Thyroid gland (tissue), 4 donors: ENCODE measurements at regions not wholly inside any gene's neighbourhood (a gene's known extent, or its start where the extent isn't known, plus 50 kb on each side); places are given as distances from the start of the nearest gene placed in this dataset.
A peak's percentile ranks its signal among the peaks of the same experiment; 100 is the strongest.

ENCODE experiments used
- DNase-seq, 2 donors: peaks; one replicate each; pipeline ENCODE4 v3.0.0-alpha.2; 2019
- H3K27ac ChIP-seq, 3 donors: fragments of 200-600 bp; sonication (generic); 1 replicate in 2 of 3; 2 replicates in 1 of 3; pipeline ENCODE4 v1.5.1; 2016 to 2019; ENCODE audit warnings: mild to moderate bottlenecking in 1 of 3, moderate library complexity in 1 of 3
- H3K27me3 ChIP-seq: fragments of 200-600 bp; sonication (generic); one replicate; pipeline ENCODE4 v1.5.1; 2019
- H3K36me3 ChIP-seq, 2 donors: fragments of 200-600 bp; sonication (generic); one replicate each; pipeline ENCODE4 v1.5.1; 2016 to 2019
- H3K4me1 ChIP-seq, 2 donors: fragments of 200-600 bp; sonication (generic); one replicate each; pipeline ENCODE4 v1.5.1; 2017 to 2019
- H3K4me3 ChIP-seq, 3 donors: fragments of 200-600 bp; sonication (generic); replicated peaks in 1 of 3; 1 replicate in 2 of 3; 2 replicates in 1 of 3; pipeline ENCODE4 v1.5.1; 2016; ENCODE audit warnings: mild to moderate bottlenecking in 1 of 3
- H3K9me3 ChIP-seq: fragments of 200-600 bp; sonication (generic); one replicate; pipeline ENCODE4 v1.5.1; 2017
- CTCF ChIP-seq, 6 experiments: fragments of 200-600 bp in 3 of 6; fragments of 450-650 bp in 3 of 6; sonication (generic) in 3 of 6; IDR thresholded peaks; one replicate each; pipeline ENCODE4 v1.5.1; 2016 to 2019; ENCODE audit warnings: antibody characterized with exemption in 6 of 6, mild to moderate bottlenecking in 2 of 6, inconsistent platforms in 1 of 6, moderate library complexity in 1 of 6
- POLR2A ChIP-seq, 2 donors: fragments of 450-650 bp; IDR thresholded peaks; one replicate each; pipeline ENCODE4 v1.6.1; 2017; ENCODE audit warnings: antibody characterized with exemption in 2 of 2, mild to moderate bottlenecking in 2 of 2, moderate library complexity in 1 of 2
- WGBS, 2 donors: methylation state at CpG; one replicate each; pipeline ENCODE4 v1.1.5; 2017; 5-methylcytosine and 5-hydroxymethylcytosine counted together
- intact Hi-C: fragments of 100-400 bp; cut with DNase I; formaldehyde crosslinking; loops from one replicate; pipeline ENCODE4 v1.15.1; 2023

GRCh38 chr12:107484941-107485340, 200.7 kb upstream of the PWP1 start:
- Histone ChIP-seq H3K4me3 (no peak overlapping the region), H3K27me3 (no peaks in the 10 kb centered on the region), H3K9me3 (no peaks in the 10 kb centered on the region), H3K36me3 (no peaks in the 10 kb centered on the region), H3K27ac (peak overlapping the region; percentile 33 to 95 (median 68)), H3K4me1 (peaks cover 59 to 93% of the 10 kb centered on the region in 2 donors)
- 95 to 100% methylated on average over 1 of the region's 1 CpG for WGBS, 2 donors
- TF ChIP-seq CTCF (IDR thresholded peaks at IDR 0.05) (no peak), POLR2A (IDR thresholded peaks at IDR 0.05) (no peak)
- intact Hi-C loops = no loop called here
- no peak for DNase-seq

- Histone ChIP-seq H3K27me3 (no peaks in the 10 kb centered on the region), H3K36me3 (no peaks in the 10 kb centered on the region), H3K9me3 (no peaks in the 10 kb centered on the region), H3K4me3 (no peak overlapping the region), H3K4me1 (peaks cover 51 to 93% of the 10 kb centered on the region in 2 donors), H3K27ac (peak overlapping the region; percentile 33 to 95 (median 68))
- DNase-seq = no peak
- TF ChIP-seq POLR2A (IDR thresholded peaks at IDR 0.05) = no peak
- TF ChIP-seq CTCF (IDR thresholded peaks at IDR 0.05) = no peak
- WGBS, 2 donors = 21 to 27% methylated on average over 1 of the region's 1 CpG
- intact Hi-C loops = no loop called here
Observed at GRCh38 chr12:107485731-107486130, 199.9 kb upstream of the PWP1 start.

GRCh38 chr12:107486140-107486892, 199.3 kb upstream of the PWP1 start:
- H3K4me3 ChIP-seq = no peak overlapping the region
- H3K4me1 ChIP-seq = peaks cover 47 to 88% of the 10 kb centered on the region in 2 donors
- H3K27ac ChIP-seq = peak overlapping the region; percentile 33 to 95 (median 68)
- TF ChIP-seq POLR2A (IDR thresholded peaks at IDR 0.05) (no peak), CTCF (IDR thresholded peaks at IDR 0.05) (no peak)
- no peaks in the 10 kb centered on the region for H3K9me3 ChIP-seq
- no peak for DNase-seq
- intact Hi-C loops = no loop called here
- WGBS, 2 donors = 75 to 80% methylated on average over 2 of the region's 2 CpGs
- H3K27me3 ChIP-seq = no peaks in the 10 kb centered on the region
- no peaks in the 10 kb centered on the region for H3K36me3 ChIP-seq

GRCh38 chr12:107487011-107487680, 198.5 kb upstream of the PWP1 start:
- intact Hi-C loops = no loop called here
- WGBS, 2 donors = 78 to 93% methylated on average over 2 of the region's 2 CpGs
- DNase-seq = no peak
- no peaks in the 10 kb centered on the region for H3K36me3 ChIP-seq
- H3K4me3 ChIP-seq = no peak overlapping the region
- H3K4me1 ChIP-seq = peaks cover 38 to 84% of the 10 kb centered on the region in 2 donors
- TF ChIP-seq POLR2A (IDR thresholded peaks at IDR 0.05) (peak in 1 of 2 donors; percentile 24), CTCF (IDR thresholded peaks at IDR 0.05) (no peak)
- H3K27ac ChIP-seq = peak overlapping the region; percentile 33 to 95 (median 68)
- H3K9me3 ChIP-seq = no peaks in the 10 kb centered on the region
- H3K27me3 ChIP-seq = no peaks in the 10 kb centered on the region

- Histone ChIP-seq H3K4me1 (peaks cover 44 to 85% of the 10 kb centered on the region in 2 donors), H3K27me3 (no peaks in the 10 kb centered on the region), H3K4me3 (no peak overlapping the region), H3K9me3 (no peaks in the 10 kb centered on the region), H3K36me3 (no peaks in the 10 kb centered on the region), H3K27ac (no peak overlapping the region)
- intact Hi-C loops = no loop called here
- no peak for TF ChIP-seq POLR2A (IDR thresholded peaks at IDR 0.05)
- TF ChIP-seq CTCF (IDR thresholded peaks at IDR 0.05) = no peak
- DNase-seq = no peak
- 88% methylated on average over 2 of the region's 2 CpGs for WGBS, 2 donors
Observed at GRCh38 chr12:107488666-107489065, 196.9 kb upstream of the PWP1 start.
